Stimulated activated effector memory CD8-positive, alpha-beta T cell treated with anti-CD3 and anti-CD28 coated beads, Interleukin-12 subunit alpha, Interleukin-12 subunit beta, amount 100 ng/mL, for 72 hours (primary cell): ENCODE measurements at regions not wholly inside any gene's neighbourhood (a gene's known extent, or its start where the extent isn't known, plus 50 kb on each side); places are given as distances from the start of the nearest gene placed in this dataset.

Source experiments
- ATAC-seq: fragments of 150-1000 bp; cut with Tn5 transposase; 2 replicates; pipeline ENCODE4 v1.10.0; 2021
- DNase-seq, 2 donors: peaks; one replicate each; pipeline ENCODE4 v3.0.0; 2021 to 2022; ENCODE audit warnings: low spot score in 2 of 2
- H3K27ac Mint-ChIP-seq: one replicate; pipeline ENCODE4 v1.8.0; 2022; ENCODE audit warnings: mild to moderate bottlenecking, mixed read lengths
- H3K36me3 Mint-ChIP-seq: one replicate; pipeline ENCODE4 v1.8.0; 2022; ENCODE audit warnings: mild to moderate bottlenecking, mixed read lengths
- H3K4me1 Mint-ChIP-seq: one replicate; pipeline ENCODE4 v1.8.0; 2022; ENCODE audit warnings: mixed read lengths
- H3K4me3 Mint-ChIP-seq: one replicate; pipeline ENCODE4 v1.8.0; 2022; ENCODE audit warnings: mild to moderate bottlenecking, mixed read lengths
- H3K9me3 Mint-ChIP-seq: one replicate; pipeline ENCODE4 v1.8.0; 2022; ENCODE audit warnings: mixed read lengths

DNA sequence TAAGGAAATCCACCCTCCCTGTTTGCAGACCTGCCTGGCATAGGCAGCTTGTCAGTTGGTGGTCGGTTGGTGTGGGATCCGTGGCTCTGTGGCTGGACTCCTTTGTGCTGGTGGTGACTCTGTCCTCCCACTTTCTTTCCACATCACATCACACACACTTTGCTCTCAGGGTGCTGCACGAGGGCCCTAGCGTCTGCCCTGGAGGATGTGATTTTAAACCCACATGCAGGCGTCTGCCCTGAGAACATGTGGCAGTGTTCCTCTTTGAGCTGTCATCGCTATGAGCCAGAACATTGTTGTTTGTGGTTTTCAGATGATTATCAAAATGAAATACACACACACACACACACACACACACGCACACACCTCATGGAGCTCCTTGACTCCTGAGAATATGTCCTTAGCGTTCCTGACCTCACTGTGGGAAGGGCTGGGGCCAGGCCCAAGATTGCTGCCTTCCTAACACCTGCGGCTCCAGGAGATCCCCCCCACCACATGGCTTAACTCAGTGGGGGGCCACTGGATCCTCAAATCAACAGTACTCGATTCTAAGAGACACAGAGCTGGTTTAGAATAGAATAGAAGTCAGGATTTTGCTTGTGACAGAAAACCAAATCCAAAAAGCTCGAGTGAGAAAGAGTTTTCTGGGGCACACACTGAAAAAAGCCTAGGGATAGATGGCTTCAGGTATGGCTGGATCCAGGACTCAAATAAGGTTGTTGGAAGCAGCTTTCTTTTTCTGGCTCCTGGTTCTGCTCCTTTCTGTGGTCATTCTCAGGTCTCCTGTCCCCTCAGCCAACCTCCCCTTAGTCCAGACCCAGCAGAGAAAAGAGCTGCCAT is 54.8 kb downstream of the RTP5 start:
- DNase-seq (no peak), ATAC-seq (peak; percentile 77)
- Mint-ChIP-seq H3K4me3 (no peak overlapping the region), H3K9me3 (no peaks in the 10 kb centered on the region), H3K36me3 (no peaks in the 10 kb centered on the region), H3K4me1 (peaks cover 26% of the 10 kb centered on the region), H3K27ac (no peak overlapping the region)

DNA sequence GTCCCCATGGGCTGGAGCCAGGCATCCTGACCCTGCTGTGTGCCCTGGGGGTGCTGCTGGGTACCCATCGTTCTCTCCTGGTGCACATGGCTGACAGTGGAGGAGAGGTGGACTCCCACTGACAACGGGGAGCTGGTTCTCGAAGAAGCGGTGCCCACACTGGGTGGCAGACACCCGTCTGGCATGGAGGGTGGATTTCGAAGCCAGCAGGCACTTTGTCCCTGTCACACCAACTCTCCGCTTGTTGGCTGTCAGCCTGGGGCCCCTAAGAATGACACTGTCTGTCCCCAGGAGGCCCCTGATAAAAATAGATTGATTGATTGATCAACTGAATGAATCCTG is 55.4 kb downstream of the RTP5 start:
- Mint-ChIP-seq H3K9me3 (no peaks in the 10 kb centered on the region), H3K4me3 (no peak overlapping the region), H3K27ac (no peak overlapping the region), H3K36me3 (no peaks in the 10 kb centered on the region), H3K4me1 (peaks cover 26% of the 10 kb centered on the region)
- ATAC-seq (no peak), DNase-seq (no peak)

GRCh38 chr2:241925277-241925676 is 55.7 kb downstream of the RTP5 start:
- DNase-seq (no peak), ATAC-seq (peak; percentile 24)
- no peaks in the 10 kb centered on the region for H3K36me3 Mint-ChIP-seq
- peaks cover 26% of the 10 kb centered on the region for H3K4me1 Mint-ChIP-seq
- no peaks in the 10 kb centered on the region for H3K9me3 Mint-ChIP-seq
- H3K4me3 Mint-ChIP-seq: no peak overlapping the region
- H3K27ac Mint-ChIP-seq: no peak overlapping the region

DNA sequence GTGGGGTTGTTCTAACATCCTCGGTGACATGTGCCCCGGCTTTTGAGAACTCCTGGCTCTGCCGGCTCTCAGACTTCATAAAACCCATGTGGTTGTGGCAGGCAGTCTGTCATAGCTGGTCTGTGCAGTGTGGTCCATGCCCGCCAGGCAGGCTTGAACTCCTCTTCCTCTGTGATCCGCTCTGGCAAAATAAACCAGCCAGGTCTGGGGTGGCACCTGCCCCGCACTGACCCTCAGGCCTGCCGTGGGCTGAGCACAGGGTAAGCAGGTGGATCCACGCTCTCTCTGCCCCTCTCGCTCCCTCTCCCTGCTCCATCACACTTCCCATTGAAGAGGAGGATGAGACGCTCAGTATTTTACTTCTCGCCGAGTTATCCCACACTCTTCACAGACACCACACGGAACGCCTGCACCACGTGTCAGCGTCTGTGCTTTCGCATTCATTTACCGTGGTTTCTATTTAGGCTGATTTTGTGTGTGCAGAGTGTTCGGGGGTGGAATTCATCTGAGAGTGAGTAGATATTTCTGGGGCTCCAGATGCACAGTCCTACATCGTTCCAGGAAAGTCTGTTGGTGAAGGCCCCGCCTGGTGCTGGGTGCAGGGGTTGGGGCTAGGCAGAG is 56.4 kb downstream of the RTP5 start:
- Mint-ChIP-seq H3K27ac (no peak overlapping the region), H3K4me3 (no peak overlapping the region), H3K4me1 (peaks cover 23% of the 10 kb centered on the region), H3K9me3 (no peaks in the 10 kb centered on the region), H3K36me3 (no peaks in the 10 kb centered on the region)
- no peak for DNase-seq
- no peak for ATAC-seq

DNA sequence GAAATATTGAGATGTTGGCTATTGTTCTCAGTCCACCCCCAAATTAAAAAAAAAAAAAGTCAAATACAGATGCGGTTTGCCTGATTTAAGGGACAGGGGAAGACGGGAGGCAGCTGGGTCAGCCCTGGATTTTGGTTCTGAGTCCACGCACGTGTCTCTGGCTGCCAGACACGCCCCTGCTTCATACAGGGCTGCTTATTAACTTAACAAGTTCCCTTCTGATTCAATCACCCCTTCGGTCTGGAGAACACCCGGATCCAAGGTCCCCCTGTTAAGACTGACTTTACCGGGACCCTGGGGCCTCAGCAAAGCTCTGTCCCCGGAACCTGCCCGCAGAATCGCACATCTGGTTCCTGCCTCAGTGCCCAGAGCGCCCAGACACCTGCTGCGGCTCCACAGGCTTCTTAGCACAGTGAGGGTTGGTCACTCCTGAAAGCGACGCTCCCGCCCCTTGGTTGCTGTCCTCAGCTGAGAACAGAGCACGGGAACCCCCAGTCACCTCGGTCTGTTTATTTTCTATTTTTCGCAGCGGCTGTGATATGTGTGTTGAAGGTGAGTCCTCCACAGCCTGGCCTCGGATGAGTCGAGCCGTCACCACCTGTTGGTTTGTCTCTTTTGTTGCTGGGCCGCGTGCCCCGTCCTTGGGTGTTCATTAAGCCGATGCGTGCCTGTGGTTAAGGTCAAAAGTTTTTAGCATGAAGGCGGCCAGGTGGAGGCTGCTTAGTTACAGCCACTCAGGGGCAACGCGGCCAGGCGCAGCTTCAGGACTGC is 57.2 kb downstream of the RTP5 start:
- H3K4me1 Mint-ChIP-seq: peaks cover 21% of the 10 kb centered on the region
- H3K9me3 Mint-ChIP-seq: no peaks in the 10 kb centered on the region
- no peaks in the 10 kb centered on the region for H3K36me3 Mint-ChIP-seq
- ATAC-seq (no peak), DNase-seq (no peak)
- H3K4me3 Mint-ChIP-seq: no peak overlapping the region
- no peak overlapping the region for H3K27ac Mint-ChIP-seq

DNA sequence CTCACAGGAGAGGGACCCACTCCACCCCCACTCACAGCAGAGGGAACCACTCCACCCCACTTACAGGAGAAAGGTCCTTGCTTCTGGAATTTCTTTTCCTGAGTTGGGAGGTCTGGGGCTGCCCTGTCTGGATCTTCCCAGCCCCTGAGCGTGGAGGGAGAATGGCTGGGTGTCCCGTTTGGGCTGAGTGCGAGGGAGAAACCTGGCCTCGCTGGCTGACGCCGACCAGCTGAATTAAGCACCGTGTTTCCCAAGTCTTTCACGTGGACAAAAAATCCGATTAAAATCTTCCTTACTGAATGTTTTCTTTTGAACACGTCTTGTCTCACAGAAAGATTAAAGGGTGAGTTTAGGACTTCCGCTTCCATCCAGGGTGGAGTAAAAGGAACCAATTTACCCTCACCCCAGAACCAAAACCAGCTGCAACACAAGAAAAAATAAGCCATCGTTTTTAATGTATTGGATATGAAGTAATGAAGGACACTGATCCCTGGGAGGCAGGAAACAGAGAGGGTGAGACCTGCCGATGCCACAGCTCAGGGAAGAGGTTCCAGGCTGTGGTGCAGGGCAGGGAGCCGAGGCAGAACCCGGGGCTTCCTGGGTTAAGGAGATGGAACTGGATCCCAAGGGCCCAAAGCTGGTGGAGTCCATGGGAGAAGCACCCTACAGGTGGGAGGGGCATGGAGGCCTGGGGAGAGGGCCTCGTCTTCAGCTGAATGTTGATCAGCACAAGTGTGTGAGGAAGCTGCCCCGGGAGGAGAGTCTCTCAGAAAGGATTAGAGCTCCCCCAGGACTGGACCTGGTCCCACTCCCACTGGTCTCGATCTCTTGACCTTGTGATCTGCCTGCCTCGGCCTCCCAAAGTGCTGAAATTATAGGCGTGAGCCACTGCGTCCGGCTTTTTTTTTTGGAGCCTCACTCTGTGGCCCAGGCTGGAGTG is 60.3 kb downstream of the RTP5 start:
- Mint-ChIP-seq H3K4me1 (peaks cover 7% of the 10 kb centered on the region), H3K4me3 (no peak overlapping the region), H3K9me3 (no peaks in the 10 kb centered on the region), H3K27ac (no peak overlapping the region), H3K36me3 (no peaks in the 10 kb centered on the region)
- DNase-seq (no peak), ATAC-seq (no peak)

DNA sequence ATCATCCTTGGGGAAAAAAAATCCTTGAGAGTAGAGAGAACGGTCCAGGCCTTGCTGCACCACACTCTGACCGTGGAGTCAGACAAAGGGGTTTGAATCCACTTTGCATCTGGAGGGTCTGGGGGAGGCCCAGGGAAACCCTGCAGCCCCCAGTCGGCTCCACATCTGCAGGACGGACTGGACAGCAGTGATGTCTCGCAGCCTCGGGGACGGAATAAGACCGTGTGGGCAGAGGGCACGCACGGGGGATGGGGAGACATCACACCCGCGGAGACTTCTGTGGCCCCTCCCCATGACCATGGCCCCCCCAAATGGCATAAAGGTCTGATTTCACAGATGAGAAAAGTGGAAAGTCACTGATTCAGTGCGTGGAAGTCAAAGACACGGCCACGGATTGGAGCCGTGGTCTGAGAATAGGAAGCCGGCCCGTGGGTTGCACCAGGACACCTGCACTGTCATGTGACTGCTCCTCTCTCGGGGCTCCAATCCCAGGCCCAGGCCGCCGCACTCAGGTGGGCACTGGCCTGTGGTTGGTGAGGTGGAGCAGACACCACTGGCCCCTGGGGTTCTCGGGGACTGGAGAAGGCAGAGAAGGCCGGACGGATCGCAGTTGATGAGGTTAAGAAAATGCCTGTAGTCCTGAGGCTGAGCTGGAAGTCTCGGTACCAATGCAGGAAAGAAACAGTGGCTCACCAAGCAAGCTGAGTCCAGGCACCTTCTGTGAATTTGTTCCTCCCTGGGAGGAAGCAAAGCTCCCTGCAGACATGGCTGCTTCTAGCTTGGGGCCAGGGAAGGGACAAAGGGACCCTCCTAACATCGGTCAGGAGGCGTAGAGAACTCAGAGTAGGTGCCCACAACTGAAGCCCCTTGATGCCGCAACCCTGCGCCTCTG is 61.8 kb downstream of the RTP5 start:
- ATAC-seq (no peak), DNase-seq (no peak)
- Mint-ChIP-seq H3K4me3 (no peak overlapping the region), H3K27ac (no peak overlapping the region), H3K4me1 (peaks cover under 1% of the 10 kb centered on the region), H3K9me3 (no peaks in the 10 kb centered on the region), H3K36me3 (no peaks in the 10 kb centered on the region)

DNA sequence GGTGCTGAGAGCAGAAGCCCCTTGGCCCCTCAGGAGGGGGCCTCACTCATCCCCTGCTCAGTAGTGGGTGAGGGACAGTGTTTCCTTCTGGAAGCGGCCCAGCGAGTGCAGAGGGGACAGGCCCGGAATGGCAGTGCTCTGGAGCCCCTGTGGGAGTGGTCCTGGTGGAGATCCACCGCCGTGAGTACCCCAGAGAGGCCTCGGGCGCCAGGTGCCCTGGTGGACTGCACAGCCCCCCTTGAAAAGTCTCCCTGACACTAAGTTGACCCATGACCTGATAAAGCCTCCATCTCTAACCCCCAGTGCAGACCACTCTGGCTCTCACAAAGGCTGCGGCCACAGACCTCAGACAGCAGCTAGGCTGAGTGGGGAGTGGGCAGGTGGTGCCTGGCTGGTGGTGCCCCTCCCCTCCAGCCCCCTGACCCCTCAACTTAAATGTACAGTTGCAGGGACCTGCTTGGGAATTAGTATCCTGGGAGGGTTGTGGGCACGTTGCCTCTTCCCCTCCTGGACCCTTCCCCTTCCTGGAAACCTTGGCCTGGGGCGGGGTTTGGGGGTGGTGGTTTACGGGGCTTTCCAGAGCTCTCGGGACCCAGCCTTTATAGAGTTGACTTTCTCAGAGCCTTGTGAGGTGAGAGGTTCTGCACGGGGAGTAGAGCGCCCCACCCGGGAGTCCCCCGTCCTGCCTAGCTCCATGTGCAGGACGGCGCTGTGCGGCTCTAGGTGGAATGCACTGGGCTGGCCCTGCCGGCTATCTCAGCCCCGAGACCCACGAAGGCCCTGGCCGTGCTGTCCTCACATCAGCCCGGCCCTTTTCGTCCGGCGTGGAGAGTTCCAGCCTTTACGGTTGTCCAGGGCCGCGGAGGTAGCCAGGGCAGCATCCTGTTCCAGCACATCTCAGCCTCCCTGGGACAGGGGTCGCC is 62.7 kb downstream of the RTP5 start:
- Mint-ChIP-seq H3K36me3 (no peaks in the 10 kb centered on the region), H3K4me1 (no peaks in the 10 kb centered on the region), H3K27ac (no peak overlapping the region), H3K9me3 (no peaks in the 10 kb centered on the region), H3K4me3 (no peak overlapping the region)
- peak; percentile 13 for ATAC-seq
- no peak for DNase-seq

DNA sequence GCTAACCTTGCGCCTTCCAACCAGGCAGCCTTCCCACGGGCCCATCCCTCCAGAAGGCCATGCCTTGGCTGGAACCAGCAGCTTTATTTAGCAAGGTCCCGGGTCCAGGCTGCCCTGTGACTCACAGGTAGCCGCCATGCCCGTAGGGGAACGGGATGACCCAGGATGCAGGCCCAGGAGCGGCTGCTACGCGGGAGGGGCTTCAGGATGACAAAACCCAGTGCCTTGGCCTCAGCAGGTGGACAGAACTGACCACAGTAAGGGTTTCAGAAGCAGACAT is 63.3 kb downstream of the RTP5 start:
- DNase-seq (no peak), ATAC-seq (no peak)
- Mint-ChIP-seq H3K4me3 (no peak overlapping the region), H3K4me1 (no peaks in the 10 kb centered on the region), H3K36me3 (no peaks in the 10 kb centered on the region), H3K9me3 (no peaks in the 10 kb centered on the region), H3K27ac (no peak overlapping the region)

DNA sequence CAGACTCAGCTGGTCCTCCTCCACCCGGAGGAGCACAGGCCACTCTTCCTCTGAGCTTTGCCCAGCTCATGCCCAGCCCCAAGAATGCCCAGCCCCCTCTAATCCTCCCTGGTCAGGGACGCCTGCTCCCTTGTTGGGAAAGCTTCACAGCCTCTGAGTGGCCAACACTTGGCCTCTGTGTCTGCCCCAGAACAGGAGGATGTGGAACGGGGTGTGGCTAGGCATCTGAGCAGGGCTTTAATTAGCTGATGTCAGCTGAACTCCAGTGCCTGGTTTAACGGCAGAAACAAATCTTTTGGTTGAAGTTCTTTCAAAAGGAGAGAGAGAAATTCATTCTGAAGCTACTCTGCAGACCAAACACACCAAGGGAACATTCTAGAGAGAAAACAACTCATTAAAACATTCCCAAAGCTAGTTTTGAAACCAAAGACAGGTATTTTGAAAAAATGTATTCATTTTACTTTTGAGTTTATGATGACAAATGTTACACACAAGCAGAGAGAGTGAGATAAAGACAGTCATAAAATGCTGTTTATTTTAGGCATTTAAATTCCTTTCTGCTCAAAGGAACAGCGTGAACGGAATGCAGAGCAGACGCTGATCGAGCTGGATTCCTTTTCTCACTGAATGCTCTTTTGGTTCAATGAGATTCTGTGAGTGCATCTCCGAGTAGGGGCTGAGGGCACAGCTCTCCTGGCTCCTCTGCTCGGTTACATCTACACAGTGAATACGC is 63.8 kb downstream of the RTP5 start:
- H3K27ac Mint-ChIP-seq: no peak overlapping the region
- H3K4me1 Mint-ChIP-seq: no peaks in the 10 kb centered on the region
- H3K36me3 Mint-ChIP-seq: no peaks in the 10 kb centered on the region
- no peak overlapping the region for H3K4me3 Mint-ChIP-seq
- DNase-seq (no peak), ATAC-seq (no peak)
- H3K9me3 Mint-ChIP-seq: no peaks in the 10 kb centered on the region

DNA sequence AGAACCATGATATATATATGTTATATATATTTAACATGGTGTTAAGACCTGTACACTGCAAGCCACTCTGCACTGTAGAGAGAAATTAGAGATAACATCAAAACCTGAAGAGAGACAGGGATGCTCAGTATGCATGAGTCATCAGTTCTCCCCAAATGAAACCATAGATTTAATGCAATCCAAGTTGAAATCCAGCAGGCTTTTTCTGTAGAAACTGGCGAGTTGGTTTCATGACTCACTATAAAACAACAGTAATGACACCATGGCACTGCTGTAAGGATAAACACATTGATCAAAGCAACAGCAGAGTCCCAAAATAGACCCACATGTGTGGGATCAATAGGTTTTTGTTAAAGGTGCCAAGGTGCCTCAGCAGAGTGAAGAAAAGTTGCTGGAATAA is 65.8 kb downstream of the RTP5 start:
- no peak overlapping the region for H3K27ac Mint-ChIP-seq
- ATAC-seq (no peak), DNase-seq (no peak)
- no peaks in the 10 kb centered on the region for H3K36me3 Mint-ChIP-seq
- no peaks in the 10 kb centered on the region for H3K9me3 Mint-ChIP-seq
- H3K4me1 Mint-ChIP-seq: peaks cover 4% of the 10 kb centered on the region
- H3K4me3 Mint-ChIP-seq: no peak overlapping the region

DNA sequence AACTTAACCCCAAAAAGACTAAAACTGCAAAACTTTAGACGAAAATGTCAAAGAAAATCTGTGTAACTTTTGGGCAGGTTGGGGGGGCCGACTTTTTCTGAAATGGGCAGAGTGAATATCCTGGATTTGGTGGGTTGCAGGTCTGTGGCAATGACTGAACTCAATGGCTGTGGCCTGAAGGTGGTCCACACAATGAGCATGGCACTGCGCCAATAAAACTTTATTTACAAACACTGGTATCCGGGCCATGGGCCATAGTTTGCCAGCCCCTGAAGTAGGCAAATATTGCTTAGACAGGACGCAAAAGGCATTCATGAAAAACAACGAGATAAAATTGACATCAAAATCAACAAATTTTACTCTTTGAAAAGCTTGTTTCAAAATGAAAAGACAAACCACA is 66.2 kb downstream of the RTP5 start:
- DNase-seq (no peak), ATAC-seq (no peak)
- Mint-ChIP-seq H3K9me3 (no peaks in the 10 kb centered on the region), H3K4me1 (peaks cover 5% of the 10 kb centered on the region), H3K36me3 (no peaks in the 10 kb centered on the region), H3K4me3 (no peak overlapping the region), H3K27ac (no peak overlapping the region)

DNA sequence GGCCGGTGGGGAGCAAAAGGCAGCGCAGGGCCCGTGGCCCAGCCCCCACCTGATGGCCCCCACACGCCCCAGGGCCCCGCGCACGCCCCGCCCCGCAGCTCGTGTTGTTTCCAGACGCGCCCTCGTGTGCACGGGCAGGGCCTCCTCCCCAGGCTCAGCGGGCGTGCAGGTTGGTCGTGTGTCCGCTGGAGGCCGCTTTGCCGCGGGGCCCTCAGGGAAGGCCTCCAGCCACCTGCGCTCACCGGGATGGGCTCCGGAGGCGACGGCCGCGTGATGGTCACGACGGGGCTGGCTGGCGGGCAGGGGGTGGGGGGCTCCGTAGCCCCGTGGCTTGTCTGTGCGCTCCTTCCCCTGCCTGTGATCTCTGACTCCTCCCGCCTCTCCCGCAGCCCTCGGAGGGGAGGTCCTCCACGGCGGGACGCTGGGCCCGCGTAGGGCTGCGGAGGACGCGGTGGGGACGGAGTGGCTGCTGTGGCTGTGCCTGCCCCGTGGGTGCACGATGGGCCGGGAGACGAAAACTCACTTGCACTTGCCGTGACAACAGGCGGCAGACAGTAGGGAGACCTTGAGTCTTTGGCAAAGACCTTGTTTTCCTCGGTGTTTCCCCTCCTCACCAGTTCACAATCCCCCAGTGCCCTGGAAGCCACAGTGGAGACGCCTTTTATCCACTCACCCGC is 67.1 kb downstream of the RTP5 start:
- ATAC-seq (no peak), DNase-seq (no peak)
- Mint-ChIP-seq H3K4me1 (peaks cover 5% of the 10 kb centered on the region), H3K27ac (no peak overlapping the region), H3K4me3 (no peak overlapping the region), H3K36me3 (no peaks in the 10 kb centered on the region), H3K9me3 (no peaks in the 10 kb centered on the region)
